Smooth muscle cell (in vitro differentiated cells): ENCODE measurements at regions not wholly inside any gene's neighbourhood (a gene's known extent, or its start where the extent isn't known, plus 50 kb on each side); places are given as distances from the start of the nearest gene placed in this dataset.
"Not testable (repeated sequence)": the region's sequence is repeated elsewhere in the genome, so short reads cannot be mapped to it uniquely, and the experiment has no call there.

Experiments
- DNase-seq: peaks from one replicate; lab custom pipeline; 2025; ENCODE audit not compliant: unreplicated experiment; lab: John Stamatoyannopoulos, UW
- H2AFZ ChIP-seq: fragments of 200-600 bp; sonication (generic); 2 replicates; pipeline ENCODE4 v1.6.0; 2016; ENCODE audit warnings: antibody characterized with exemption, low read depth, mild to moderate bottlenecking
- H3F3A ChIP-seq: fragments of 200-600 bp; sonication (generic); 2 replicates; pipeline ENCODE4 v1.6.0; 2017; ENCODE audit warnings: antibody characterized with exemption, low read depth
- H3K27ac ChIP-seq: fragments of 200-600 bp; sonication (generic); 2 replicates; pipeline ENCODE4 v1.5.1; 2016; ENCODE audit warnings: low read depth, mild to moderate bottlenecking
- H3K27me3 ChIP-seq: fragments of 200-600 bp; sonication (generic); 2 replicates; pipeline ENCODE4 v1.6.1; 2016; ENCODE audit warnings: low read depth, mild to moderate bottlenecking
- H3K36me3 ChIP-seq: fragments of 200-600 bp; sonication (generic); 2 replicates; pipeline ENCODE4 v1.5.1; 2016; ENCODE audit warnings: low read depth
- H3K4me1 ChIP-seq: fragments of 200-600 bp; sonication (generic); 2 replicates; pipeline ENCODE4 v1.5.1; 2016; ENCODE audit warnings: low read depth
- H3K4me2 ChIP-seq: fragments of 200-600 bp; sonication (generic); 2 replicates; pipeline ENCODE4 v1.6.0; 2016; ENCODE audit warnings: mild to moderate bottlenecking
- H3K4me3 ChIP-seq: fragments of 200-600 bp; sonication (generic); 2 replicates; pipeline ENCODE4 v1.5.1; 2016; ENCODE audit warnings: mild to moderate bottlenecking
- H3K79me2 ChIP-seq: fragments of 200-600 bp; sonication (generic); 2 replicates; pipeline ENCODE4 v1.6.0; 2016; ENCODE audit warnings: low read depth, mild to moderate bottlenecking
- H3K9ac ChIP-seq: fragments of 200-600 bp; sonication (generic); 2 replicates; pipeline ENCODE4 v1.6.0; 2016; ENCODE audit warnings: low read depth
- H3K9me3 ChIP-seq: fragments of 200-600 bp; sonication (generic); replicated peaks from 2 replicates; pipeline ENCODE4 v1.5.1; 2016; ENCODE audit warnings: low read depth
- H4K20me1 ChIP-seq: fragments of 200-600 bp; sonication (generic); 2 replicates; pipeline ENCODE4 v1.6.0; 2016; ENCODE audit warnings: low read depth
- WGBS: methylation state at CpG from one replicate; pipeline ENCODE4 v1.1.7; 2016; ENCODE audit warnings: low lambda C conversion rate; 5-methylcytosine and 5-hydroxymethylcytosine counted together
- TF ChIP-seq, protein P1 (sequence below): fragments of 200-600 bp; sonication (generic); IDR thresholded peaks from 2 replicates; pipeline ENCODE4 v1.5.1; 2017; ENCODE audit warnings: borderline replicate concordance, mild to moderate bottlenecking, antibody characterized with exemption; ENCODE audit not compliant: insufficient read depth, poor library complexity, severe bottlenecking

DNA sequence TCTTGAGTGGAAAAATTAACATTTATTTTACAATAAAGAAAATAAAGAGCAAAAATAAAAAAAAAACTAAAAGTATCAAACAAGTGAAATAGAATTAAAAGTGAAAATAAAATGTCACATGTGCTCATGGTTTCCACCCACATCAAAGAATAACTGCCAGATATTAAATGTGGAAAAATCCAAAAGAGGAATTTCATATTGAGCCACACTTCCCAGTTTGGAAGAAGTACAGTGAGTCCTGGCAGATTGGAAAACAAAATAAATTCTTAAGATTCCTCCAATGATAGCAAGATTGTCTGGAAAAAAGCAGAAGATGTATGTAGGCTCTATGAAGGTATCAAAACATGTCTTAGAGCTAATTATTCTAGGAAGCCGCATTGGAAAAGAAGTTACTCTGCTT lies 1019.5 kb downstream of the SLC6A15 start:
- no peak overlapping the region for H3K9ac ChIP-seq
- no peaks in the 10 kb centered on the region for H3K4me1 ChIP-seq
- no peak overlapping the region for H3K4me3 ChIP-seq
- no peaks in the 10 kb centered on the region for H3K9me3 ChIP-seq
- H3K4me2 ChIP-seq = no peak overlapping the region
- H4K20me1 ChIP-seq = no peaks in the 10 kb centered on the region
- H3K27me3 ChIP-seq = no peaks in the 10 kb centered on the region
- H3F3A ChIP-seq = no peaks in the 10 kb centered on the region
- no peak overlapping the region for H3K27ac ChIP-seq
- H3K36me3 ChIP-seq = no peaks in the 10 kb centered on the region
- WGBS = 97% methylated on average over 1 of the region's 1 CpG
- DNase-seq = no peak
- TF ChIP-seq, protein P1, sequence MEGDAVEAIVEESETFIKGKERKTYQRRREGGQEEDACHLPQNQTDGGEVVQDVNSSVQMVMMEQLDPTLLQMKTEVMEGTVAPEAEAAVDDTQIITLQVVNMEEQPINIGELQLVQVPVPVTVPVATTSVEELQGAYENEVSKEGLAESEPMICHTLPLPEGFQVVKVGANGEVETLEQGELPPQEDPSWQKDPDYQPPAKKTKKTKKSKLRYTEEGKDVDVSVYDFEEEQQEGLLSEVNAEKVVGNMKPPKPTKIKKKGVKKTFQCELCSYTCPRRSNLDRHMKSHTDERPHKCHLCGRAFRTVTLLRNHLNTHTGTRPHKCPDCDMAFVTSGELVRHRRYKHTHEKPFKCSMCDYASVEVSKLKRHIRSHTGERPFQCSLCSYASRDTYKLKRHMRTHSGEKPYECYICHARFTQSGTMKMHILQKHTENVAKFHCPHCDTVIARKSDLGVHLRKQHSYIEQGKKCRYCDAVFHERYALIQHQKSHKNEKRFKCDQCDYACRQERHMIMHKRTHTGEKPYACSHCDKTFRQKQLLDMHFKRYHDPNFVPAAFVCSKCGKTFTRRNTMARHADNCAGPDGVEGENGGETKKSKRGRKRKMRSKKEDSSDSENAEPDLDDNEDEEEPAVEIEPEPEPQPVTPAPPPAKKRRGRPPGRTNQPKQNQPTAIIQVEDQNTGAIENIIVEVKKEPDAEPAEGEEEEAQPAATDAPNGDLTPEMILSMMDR = no peak
- no peaks in the 10 kb centered on the region for H3K79me2 ChIP-seq
- H2AFZ ChIP-seq = no peak overlapping the region

DNA sequence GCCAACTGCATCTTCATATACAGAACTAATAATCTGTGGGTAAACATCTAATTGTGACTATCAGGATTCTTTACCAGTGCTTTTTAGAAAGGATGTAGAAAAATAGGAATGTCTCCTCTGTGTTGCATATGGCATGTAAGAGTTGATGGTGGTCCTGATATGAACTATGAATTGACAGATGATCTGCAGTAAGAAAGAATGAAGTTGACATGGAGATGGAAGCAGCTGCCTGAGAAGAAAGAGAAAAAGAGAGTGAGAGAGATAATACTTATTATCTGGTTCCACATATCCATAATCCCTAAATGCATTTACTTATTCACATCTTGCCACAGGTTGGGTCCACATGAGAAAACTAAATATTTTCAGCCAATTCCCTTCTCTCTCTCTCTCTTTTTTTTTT lies 1022.9 kb downstream of the SLC6A15 start:
- no peaks in the 10 kb centered on the region for H3K9me3 ChIP-seq
- H3F3A ChIP-seq = no peaks in the 10 kb centered on the region
- TF ChIP-seq, protein P1 = no peak
- H3K4me1 ChIP-seq = no peaks in the 10 kb centered on the region
- no peak overlapping the region for H3K4me3 ChIP-seq
- no peaks in the 10 kb centered on the region for H3K36me3 ChIP-seq
- H3K27me3 ChIP-seq = no peaks in the 10 kb centered on the region
- no peak for DNase-seq
- H3K79me2 ChIP-seq = no peaks in the 10 kb centered on the region
- H4K20me1 ChIP-seq = no peaks in the 10 kb centered on the region
- no peak overlapping the region for H3K27ac ChIP-seq
- no peak overlapping the region for H3K4me2 ChIP-seq
- no peak overlapping the region for H2AFZ ChIP-seq
- no peak overlapping the region for H3K9ac ChIP-seq

DNA sequence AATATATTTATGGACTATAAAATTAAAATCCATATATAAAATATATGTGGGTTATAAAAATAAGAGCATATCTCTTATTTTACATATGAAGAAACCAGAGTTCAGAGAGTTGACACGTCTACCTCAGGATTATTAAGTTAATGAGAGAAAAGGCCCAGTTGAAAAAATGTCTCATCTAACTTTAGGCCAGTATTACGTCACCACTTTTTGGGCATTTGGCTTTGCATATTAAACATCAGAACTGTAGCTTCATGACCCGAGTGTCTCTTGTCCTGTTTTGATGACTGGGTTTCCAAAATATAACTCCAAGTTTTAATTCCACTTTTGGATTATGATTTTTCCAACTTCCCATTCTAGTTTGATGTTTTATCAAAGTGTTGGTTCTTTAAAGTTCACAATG lies 1026.1 kb downstream of the SLC6A15 start:
- Histone ChIP-seq H3K4me1 (no peaks in the 10 kb centered on the region), H3K9ac (no peak overlapping the region), H3K27me3 (no peaks in the 10 kb centered on the region), H3K36me3 (no peaks in the 10 kb centered on the region), H3K4me3 (no peak overlapping the region), H4K20me1 (no peaks in the 10 kb centered on the region), H2AFZ (no peak overlapping the region), H3K9me3 (no peaks in the 10 kb centered on the region), H3F3A (no peaks in the 10 kb centered on the region), H3K4me2 (no peak overlapping the region), H3K27ac (no peak overlapping the region), H3K79me2 (no peaks in the 10 kb centered on the region)
- 84% methylated on average over 3 of the region's 3 CpGs for WGBS
- TF ChIP-seq, protein P1 = no peak
- no peak for DNase-seq

DNA sequence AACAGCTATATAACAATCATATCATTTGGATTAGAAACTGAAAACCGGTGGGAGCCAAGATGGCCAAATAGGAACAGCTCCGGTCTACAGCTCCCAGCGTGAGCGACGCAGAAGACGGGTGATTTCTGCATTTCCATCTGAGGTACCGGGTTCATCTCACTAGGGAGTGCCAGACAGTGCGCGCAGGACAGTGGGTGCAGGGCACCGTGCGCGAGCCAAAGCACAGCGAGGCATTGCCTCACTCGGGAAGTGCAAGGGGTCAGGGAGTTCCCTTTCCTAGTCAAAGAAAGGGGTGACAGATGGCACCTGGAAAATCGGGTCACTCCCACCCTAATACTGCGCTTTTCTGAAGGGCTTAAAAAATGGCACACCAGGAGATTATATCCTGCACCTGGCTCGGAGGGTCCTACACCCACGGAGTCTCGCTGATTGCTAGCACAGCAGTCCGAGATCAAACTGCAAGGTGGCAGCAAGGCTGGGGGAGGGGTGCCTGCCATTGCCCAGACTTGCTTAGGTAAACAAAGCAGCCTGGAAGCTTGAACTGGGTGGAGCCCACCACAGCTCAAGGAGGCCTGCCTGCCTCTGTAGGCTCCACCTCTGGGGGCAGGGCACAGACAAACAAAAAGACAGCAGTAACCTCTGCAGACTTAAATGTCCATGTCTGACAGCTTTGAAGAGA lies 1041.5 kb downstream of the SLC6A15 start:
- not testable (repeated sequence) for H3K79me2 ChIP-seq, H3K27ac ChIP-seq, H3K36me3 ChIP-seq, H3F3A ChIP-seq, H2AFZ ChIP-seq, H3K9me3 ChIP-seq, DNase-seq, H3K27me3 ChIP-seq, H3K9ac ChIP-seq, H3K4me2 ChIP-seq, H3K4me3 ChIP-seq, H3K4me1 ChIP-seq, H4K20me1 ChIP-seq
- WGBS = 95% methylated on average over 20 of the region's 20 CpGs
